HG03108 (cell line): ENCODE measurements at regions not wholly inside any gene's neighbourhood (a gene's known extent, or its start where the extent isn't known, plus 50 kb on each side); places are given as distances from the start of the nearest gene placed in this dataset.

Source experiments
- ATAC-seq: cut with Tn5 transposase; IDR thresholded peaks from one replicate; pipeline ENCODE4 v1.9.1; 2021; ENCODE audit warnings: moderate library complexity; ENCODE audit not compliant: unreplicated experiment

- no peak for ATAC-seq
Observed at GRCh38 chr6:108778421-108779186, 69.6 kb upstream of the ARMC2 start.

GRCh38 chr6:108779536-108780275 lies 68.5 kb upstream of the ARMC2 start:
- no peak for ATAC-seq

GRCh38 chr6:108780784-108781183 lies 67.4 kb upstream of the ARMC2 start:
- no peak for ATAC-seq

- no peak for ATAC-seq
Observed at GRCh38 chr6:108781419-108782100, 66.7 kb upstream of the ARMC2 start.

- peak; percentile 77 for ATAC-seq
Observed at GRCh38 chr6:108782179-108783041, 65.8 kb upstream of the ARMC2 start.

GRCh38 chr6:108785653-108786052 lies 62.6 kb upstream of the ARMC2 start:
- no peak for ATAC-seq

GRCh38 chr6:108788416-108788815 lies 59.8 kb upstream of the ARMC2 start:
- no peak for ATAC-seq

GRCh38 chr6:108789475-108789874 lies 58.7 kb upstream of the ARMC2 start:
- no peak for ATAC-seq

GRCh38 chr6:108791700-108792099 lies 56.5 kb upstream of the ARMC2 start:
- ATAC-seq = no peak

- ATAC-seq = no peak
Observed at GRCh38 chr6:108793516-108794251, 54.5 kb upstream of the ARMC2 start.

GRCh38 chr6:108795122-108795521 lies 53.1 kb upstream of the ARMC2 start:
- ATAC-seq = no peak

GRCh38 chr6:108795814-108796213 lies 52.4 kb upstream of the ARMC2 start:
- ATAC-seq = no peak

GRCh38 chr6:108796875-108797274 lies 51.3 kb upstream of the ARMC2 start:
- ATAC-seq = no peak

- ATAC-seq = no peak
Observed at GRCh38 chr6:108797951-108798669, 50.1 kb upstream of the ARMC2 start.
